H54 (cell line): ENCODE measurements at regions not wholly inside any gene's neighbourhood (a gene's known extent, or its start where the extent isn't known, plus 50 kb on each side); places are given as distances from the start of the nearest gene placed in this dataset.
A peak's percentile ranks its signal among the peaks of the same experiment; 100 is the strongest.

Experiments
- DNase-seq: peaks from one replicate; pipeline ENCODE4 v3.0.0; 2011; ENCODE audit warnings: low spot score, mixed read lengths; ENCODE audit not compliant: insufficient read length
- FAIRE-seq: peaks from 3 replicates; lab custom pipeline; 2011; peaks lifted over from hg19 to GRCh38; lab: Jason Lieb, UNC
- POLR2A ChIP-seq: IDR thresholded peaks from 2 replicates; pipeline ENCODE4 v1.6.1; 2011; ENCODE audit warnings: low read depth, mild to moderate bottlenecking, low read length

- no peak for TF ChIP-seq POLR2A
- DNase-seq, result no peak
- FAIRE-seq, result peak; percentile 84
Observed at GRCh38 chr7:22962775-22963350, 51.1 kb downstream of the HYCC1 start.

GRCh38 chr7:22958742-22959141, 55.2 kb downstream of the HYCC1 start:
- peak; percentile 83 for FAIRE-seq

GRCh38 chr7:22954251-22954650, 59.7 kb downstream of the HYCC1 start:
- DNase-seq (no peak), FAIRE-seq (no peak)
- no peak for TF ChIP-seq POLR2A

More at GRCh38 chr7:22958742-22959141, 55.2 kb downstream of the HYCC1 start:
- DNase-seq, result no peak
- TF ChIP-seq POLR2A, result no peak

- no peak for TF ChIP-seq POLR2A
- no peak for DNase-seq
- peak; percentile 91 for FAIRE-seq
Observed at GRCh38 chr7:22952306-22953015, 61.5 kb downstream of the HYCC1 start.

GRCh38 chr7:22949944-22950343, 64.0 kb downstream of the HYCC1 start:
- no peak for DNase-seq
- FAIRE-seq, result peak; percentile 84
- TF ChIP-seq POLR2A, result no peak

- no peak for TF ChIP-seq POLR2A
- DNase-seq, result no peak
- FAIRE-seq, result peak; percentile 30
Observed at GRCh38 chr7:22949221-22949620, 64.7 kb downstream of the HYCC1 start.

- FAIRE-seq (no peak), DNase-seq (no peak)
- no peak for TF ChIP-seq POLR2A
Observed at GRCh38 chr7:22948770-22949169, 65.2 kb downstream of the HYCC1 start.

- DNase-seq (no peak), FAIRE-seq (peak; percentile 84)
- no peak for TF ChIP-seq POLR2A
Observed at GRCh38 chr7:22945584-22945983, 68.3 kb downstream of the HYCC1 start.

- DNase-seq (no peak), FAIRE-seq (peak; percentile 73)
- no peak for TF ChIP-seq POLR2A
Observed at GRCh38 chr7:22944510-22944909, 69.4 kb downstream of the HYCC1 start.

GRCh38 chr7:22944022-22944421, 69.9 kb downstream of the HYCC1 start:
- FAIRE-seq (peak; percentile 73), DNase-seq (no peak)
- no peak for TF ChIP-seq POLR2A

GRCh38 chr7:22942191-22942590, 71.7 kb downstream of the HYCC1 start:
- TF ChIP-seq POLR2A, result no peak
- FAIRE-seq, result peak; percentile 33
- DNase-seq, result no peak

GRCh38 chr7:22939842-22940241, 74.1 kb downstream of the HYCC1 start:
- no peak for TF ChIP-seq POLR2A
- no peak for DNase-seq
- FAIRE-seq, result peak; percentile 71

- FAIRE-seq (peak; percentile 67), DNase-seq (no peak)
- no peak for TF ChIP-seq POLR2A
Observed at GRCh38 chr7:22937946-22938345, 76.0 kb downstream of the HYCC1 start.

- no peak for DNase-seq
- peak; percentile 60 for FAIRE-seq
- no peak for TF ChIP-seq POLR2A
Observed at GRCh38 chr7:22936246-22936645, 77.7 kb downstream of the HYCC1 start.

GRCh38 chr7:22935269-22935668, 78.7 kb downstream of the HYCC1 start:
- no peak for TF ChIP-seq POLR2A
- FAIRE-seq (no peak), DNase-seq (no peak)
